LNCaP clone FGC (cell line): ENCODE measurements at regions not wholly inside any gene's neighbourhood (a gene's known extent, or its start where the extent isn't known, plus 50 kb on each side); places are given as distances from the start of the nearest gene placed in this dataset.
A peak's percentile ranks its signal among the peaks of the same experiment; 100 is the strongest.
"Not testable (repeated sequence)": the region's sequence is repeated elsewhere in the genome, so short reads cannot be mapped to it uniquely, and the experiment has no call there.

Experiments
- DNase-seq: peaks from one replicate; pipeline ENCODE4 v3.0.0-alpha.2; 2011; ENCODE audit warnings: low read depth
- H3K4me3 ChIP-seq: 2 replicates; pipeline ENCODE4 v1.5.1; 2011; ENCODE audit warnings: mild to moderate bottlenecking, low read depth, low read length, control low read depth
- TF ChIP-seq, protein P1 (sequence below): IDR thresholded peaks from 2 replicates; pipeline ENCODE4 v1.5.1; 2012; ENCODE audit warnings: mild to moderate bottlenecking; ENCODE audit not compliant: control insufficient read depth, insufficient read depth; ENCODE audit errors: extremely low read depth

DNA sequence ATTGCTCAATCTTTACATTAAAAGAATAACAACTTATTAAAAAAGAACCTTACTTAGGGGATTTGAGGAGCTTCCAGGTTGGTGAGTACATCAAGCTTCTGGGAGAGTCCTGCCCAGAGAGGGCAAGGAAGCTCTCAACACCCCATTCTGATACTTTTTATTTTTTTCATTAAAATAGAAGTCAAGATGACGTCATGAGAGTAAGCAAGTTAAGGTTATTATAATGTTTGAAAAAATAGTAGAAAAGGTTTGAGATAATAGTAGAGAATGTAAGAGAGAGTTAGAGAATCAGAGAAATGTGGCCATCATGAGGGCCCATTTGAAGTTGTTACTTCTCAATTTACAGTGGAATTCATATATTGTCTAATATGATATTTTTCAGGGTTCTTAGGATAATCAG lies 221.0 kb upstream of the SLC16A7 start:
- no peak for DNase-seq
- no peak overlapping the region for H3K4me3 ChIP-seq
- TF ChIP-seq, protein P1, sequence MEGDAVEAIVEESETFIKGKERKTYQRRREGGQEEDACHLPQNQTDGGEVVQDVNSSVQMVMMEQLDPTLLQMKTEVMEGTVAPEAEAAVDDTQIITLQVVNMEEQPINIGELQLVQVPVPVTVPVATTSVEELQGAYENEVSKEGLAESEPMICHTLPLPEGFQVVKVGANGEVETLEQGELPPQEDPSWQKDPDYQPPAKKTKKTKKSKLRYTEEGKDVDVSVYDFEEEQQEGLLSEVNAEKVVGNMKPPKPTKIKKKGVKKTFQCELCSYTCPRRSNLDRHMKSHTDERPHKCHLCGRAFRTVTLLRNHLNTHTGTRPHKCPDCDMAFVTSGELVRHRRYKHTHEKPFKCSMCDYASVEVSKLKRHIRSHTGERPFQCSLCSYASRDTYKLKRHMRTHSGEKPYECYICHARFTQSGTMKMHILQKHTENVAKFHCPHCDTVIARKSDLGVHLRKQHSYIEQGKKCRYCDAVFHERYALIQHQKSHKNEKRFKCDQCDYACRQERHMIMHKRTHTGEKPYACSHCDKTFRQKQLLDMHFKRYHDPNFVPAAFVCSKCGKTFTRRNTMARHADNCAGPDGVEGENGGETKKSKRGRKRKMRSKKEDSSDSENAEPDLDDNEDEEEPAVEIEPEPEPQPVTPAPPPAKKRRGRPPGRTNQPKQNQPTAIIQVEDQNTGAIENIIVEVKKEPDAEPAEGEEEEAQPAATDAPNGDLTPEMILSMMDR = no peak

DNA sequence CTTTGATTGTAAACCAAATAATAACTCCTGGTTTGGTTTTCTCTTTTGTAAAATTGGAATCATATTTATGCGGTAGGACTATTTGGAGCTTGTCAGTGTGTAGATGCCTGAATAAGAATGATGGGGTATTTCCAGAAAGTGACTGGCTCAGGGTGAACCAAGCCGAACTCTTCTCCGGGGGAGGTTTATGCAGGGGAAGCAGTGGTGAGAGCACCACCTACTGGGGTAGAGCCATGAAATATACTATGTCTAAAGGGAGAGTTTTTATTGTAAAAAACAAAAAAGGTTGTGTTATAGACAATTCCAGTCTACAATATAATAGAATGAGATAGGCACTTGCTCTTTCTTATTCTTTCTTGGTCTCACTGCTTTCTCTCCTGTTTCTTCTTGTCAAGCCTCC lies 222.9 kb upstream of the SLC16A7 start:
- DNase-seq = no peak
- no peak overlapping the region for H3K4me3 ChIP-seq
- TF ChIP-seq, protein P1 = peak; percentile 56

DNA sequence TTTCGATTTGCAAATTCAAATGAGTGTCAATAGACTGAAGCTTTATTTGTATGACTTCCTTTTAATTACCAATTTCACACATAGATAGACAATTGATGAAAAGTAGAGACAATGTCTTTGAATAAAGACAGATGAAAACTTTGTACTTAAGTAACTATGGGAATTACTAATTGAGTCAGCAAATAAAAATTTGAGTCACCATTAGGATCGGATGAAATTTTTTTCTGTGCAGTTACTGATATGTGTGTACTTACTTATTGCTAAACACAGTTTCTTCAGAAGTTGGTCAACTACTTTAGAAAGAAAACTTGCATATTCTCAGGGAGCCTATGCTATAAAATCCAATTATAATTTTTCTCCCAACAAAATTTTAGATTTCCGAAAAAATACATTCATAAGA lies 224.9 kb upstream of the SLC16A7 start:
- DNase-seq = no peak
- H3K4me3 ChIP-seq = no peak overlapping the region
- TF ChIP-seq, protein P1 = no peak

DNA sequence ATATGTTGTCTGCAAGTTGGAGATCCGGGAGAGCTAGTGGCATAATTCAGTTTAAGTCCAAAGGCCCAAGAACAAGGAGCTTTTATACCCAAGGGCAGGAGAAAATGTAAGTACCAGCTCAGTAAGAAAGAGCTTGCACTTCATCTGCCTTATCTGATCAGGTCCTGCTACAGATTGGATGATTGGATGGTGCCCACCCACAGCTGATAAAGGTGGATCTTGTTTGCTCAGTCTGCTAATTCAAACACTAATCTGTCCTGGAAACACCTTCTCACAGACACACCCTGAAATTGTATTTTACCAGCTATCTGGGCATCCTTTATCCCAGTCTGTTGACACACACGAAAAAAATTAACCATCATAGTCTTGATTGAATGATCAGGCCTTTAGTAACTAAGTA lies 230.7 kb upstream of the SLC16A7 start:
- H3K4me3 ChIP-seq = no peak overlapping the region
- DNase-seq = no peak
- TF ChIP-seq, protein P1 = no peak

DNA sequence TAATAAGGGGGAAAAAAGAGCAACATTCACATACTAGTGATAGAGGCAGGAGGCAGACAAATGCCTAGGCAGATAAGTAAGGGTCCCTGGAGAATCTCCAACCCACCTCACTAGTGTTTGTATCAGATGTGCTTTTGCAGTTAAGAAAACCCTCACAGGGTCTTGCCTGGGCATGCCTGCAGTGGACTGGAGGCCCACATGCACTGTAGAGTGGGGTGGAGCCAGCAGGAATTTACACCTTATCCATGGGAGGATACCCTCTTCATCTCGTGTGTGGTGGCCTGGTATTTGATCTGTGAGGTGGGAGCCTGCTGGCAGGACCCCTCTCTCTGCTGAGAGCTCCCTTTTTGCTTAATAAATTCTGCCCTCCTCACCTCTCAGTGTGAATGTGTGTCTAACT lies 238.0 kb upstream of the SLC16A7 start:
- TF ChIP-seq, protein P1 = no peak
- no peak overlapping the region for H3K4me3 ChIP-seq

DNA sequence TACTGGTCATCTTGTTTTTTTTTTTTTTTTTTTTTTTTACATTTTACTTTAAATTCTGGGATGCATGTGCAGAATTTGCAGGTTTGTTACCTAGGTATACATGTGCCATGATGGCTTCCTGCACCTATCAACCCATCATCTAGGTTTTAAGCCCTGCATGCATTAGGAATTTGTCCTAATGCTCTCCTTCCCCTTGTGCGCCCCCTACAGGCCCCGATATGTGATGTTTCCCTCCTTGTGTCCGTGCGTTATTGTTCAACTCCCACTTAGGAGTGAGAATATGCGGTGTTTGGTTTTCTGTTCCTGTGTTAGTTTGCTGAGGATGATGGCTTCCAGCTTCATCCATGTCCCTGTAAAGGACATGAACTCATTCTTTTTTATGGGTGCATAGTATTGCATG lies 249.6 kb upstream of the SLC16A7 start:
- H3K4me3 ChIP-seq, DNase-seq: not testable (repeated sequence)

More for the DNA sequence above, 238.0 kb upstream of the SLC16A7 start:
- DNase-seq = no peak

DNA sequence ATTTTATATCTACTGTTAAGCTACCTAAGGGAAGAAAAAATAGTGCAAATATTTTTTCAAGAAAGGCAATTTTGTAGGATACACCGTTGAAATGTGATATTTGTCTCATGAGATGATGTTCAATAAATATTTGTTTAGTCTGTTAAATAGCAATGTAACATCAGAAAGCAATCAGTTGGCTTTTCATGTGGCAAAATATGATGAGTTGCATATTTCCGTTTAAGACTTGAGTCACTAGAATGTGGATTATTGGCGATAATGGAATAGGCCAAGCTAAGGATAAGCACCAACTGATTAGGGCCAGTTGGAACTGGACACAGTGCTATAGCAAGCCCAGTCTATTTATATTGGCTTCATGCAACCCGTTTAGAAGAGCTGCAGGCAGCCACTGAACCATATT lies 250.4 kb upstream of the SLC16A7 start:
- no peak for DNase-seq
- no peak overlapping the region for H3K4me3 ChIP-seq
- TF ChIP-seq, protein P1 = no peak
